ENCODE measurements at regions not wholly inside any gene's neighbourhood (a gene's known extent, or its start where the extent isn't known, plus 50 kb on each side); places are given as distances from the start of the nearest gene placed in this dataset.

DNA sequence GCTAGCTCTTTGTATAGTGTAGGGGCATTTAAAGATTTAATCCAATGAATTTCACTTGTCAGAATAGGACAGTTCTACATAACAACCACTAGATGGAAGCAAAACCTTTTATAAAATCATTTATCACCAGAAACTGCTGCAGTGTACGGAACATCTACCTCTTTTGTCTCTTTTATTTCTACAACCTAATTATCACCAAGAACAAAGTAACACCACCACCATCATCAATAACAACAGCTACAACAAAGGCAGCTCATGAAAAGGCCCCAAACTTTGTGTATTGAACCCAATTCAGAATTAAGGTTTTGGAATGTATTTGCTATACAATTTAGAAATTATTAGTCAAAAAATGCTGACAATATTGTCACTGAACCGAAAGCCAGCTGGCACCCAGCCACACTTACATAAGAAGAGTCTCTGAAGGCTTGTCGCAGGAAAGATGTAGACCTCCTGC lies 260.9 kb upstream of the RPS6KA3 start:
- H3K36me3 Mint-ChIP-seq (ENCODE audit: unreplicated experiment), result no peaks in the 10 kb centered on the region
- peaks cover 19% of the 10 kb centered on the region for H3K4me1 Mint-ChIP-seq (ENCODE audit: low read depth, unreplicated experiment)
- H3K27ac Mint-ChIP-seq (ENCODE audit: unreplicated experiment), result peak overlapping the region; percentile 81
- TF ChIP-seq, protein P1, sequence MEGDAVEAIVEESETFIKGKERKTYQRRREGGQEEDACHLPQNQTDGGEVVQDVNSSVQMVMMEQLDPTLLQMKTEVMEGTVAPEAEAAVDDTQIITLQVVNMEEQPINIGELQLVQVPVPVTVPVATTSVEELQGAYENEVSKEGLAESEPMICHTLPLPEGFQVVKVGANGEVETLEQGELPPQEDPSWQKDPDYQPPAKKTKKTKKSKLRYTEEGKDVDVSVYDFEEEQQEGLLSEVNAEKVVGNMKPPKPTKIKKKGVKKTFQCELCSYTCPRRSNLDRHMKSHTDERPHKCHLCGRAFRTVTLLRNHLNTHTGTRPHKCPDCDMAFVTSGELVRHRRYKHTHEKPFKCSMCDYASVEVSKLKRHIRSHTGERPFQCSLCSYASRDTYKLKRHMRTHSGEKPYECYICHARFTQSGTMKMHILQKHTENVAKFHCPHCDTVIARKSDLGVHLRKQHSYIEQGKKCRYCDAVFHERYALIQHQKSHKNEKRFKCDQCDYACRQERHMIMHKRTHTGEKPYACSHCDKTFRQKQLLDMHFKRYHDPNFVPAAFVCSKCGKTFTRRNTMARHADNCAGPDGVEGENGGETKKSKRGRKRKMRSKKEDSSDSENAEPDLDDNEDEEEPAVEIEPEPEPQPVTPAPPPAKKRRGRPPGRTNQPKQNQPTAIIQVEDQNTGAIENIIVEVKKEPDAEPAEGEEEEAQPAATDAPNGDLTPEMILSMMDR (IDR thresholded peaks at IDR 0.05; ENCODE audit: partially characterized antibody, unreplicated experiment), result peak; percentile 59
- peak overlapping the region; percentile 34 for H3K4me3 Mint-ChIP-seq (ENCODE audit: unreplicated experiment)
- no peak for DNase-seq
- peaks cover 2% of the 10 kb centered on the region for H3K27me3 Mint-ChIP-seq (ENCODE audit: unreplicated experiment)
- H3K9me3 Mint-ChIP-seq (ENCODE audit: unreplicated experiment), result no peaks in the 10 kb centered on the region

DNA sequence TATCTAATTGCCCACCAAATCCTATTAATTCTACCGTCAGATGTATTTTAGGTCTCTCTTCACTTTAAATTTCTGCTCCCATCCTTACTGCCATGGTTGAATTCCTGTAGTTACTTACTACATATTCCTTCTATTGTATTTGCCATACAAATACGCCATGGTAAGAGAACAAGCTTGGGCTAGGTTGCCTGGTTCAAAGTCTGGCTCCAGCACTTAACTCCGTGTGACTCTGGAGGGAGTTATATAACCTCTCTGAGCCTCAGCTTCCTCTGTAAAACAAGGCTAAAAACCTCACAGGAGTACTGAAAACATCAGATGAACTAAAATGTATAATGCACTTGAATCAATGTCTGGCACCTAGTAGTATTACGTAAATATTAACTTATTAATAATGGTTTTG lies 260.3 kb upstream of the RPS6KA3 start:
- TF ChIP-seq, protein P1 (IDR thresholded peaks at IDR 0.05; ENCODE audit: partially characterized antibody, unreplicated experiment), result no peak
- Mint-ChIP-seq H3K27me3 (ENCODE audit: unreplicated experiment) (peaks cover 1% of the 10 kb centered on the region), H3K36me3 (ENCODE audit: unreplicated experiment) (no peaks in the 10 kb centered on the region), H3K4me3 (ENCODE audit: unreplicated experiment) (no peak overlapping the region), H3K9me3 (ENCODE audit: unreplicated experiment) (no peaks in the 10 kb centered on the region), H3K4me1 (ENCODE audit: low read depth, unreplicated experiment) (peaks cover 15% of the 10 kb centered on the region), H3K27ac (ENCODE audit: unreplicated experiment) (no peak overlapping the region)
- no peak for DNase-seq

DNA sequence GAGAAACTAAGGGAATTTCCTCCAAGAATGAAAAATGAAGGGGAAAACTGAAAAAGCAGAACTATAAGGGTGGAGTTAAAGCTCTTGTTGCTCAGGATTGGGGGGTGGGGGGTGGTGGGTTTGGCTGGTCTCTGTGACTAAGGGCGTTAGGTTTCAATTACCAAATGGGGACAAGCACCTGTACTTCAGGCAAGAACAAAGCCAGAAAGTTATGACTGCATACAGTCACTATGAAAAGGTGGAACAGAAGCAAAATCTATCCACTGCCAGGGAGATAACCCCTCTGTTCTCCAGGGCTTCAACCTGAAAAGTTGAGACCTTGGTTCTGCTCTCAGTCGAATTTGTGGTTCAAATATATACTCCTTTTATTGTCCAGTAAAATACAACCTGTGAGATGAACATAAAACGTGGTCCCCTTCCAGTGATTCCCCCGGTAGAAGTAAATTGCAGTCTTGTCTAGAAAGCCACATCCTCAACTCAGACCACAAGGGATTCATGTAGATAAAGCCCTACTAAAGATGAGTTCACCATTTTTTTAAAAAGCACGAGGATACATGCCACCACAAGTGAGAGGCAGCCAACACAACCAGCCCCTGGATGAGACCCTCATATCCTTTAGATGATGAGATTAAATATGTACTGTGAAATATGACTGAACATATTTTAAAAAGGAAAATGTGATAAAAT lies 257.1 kb upstream of the RPS6KA3 start:
- Mint-ChIP-seq H3K9me3 (ENCODE audit: unreplicated experiment) (peaks cover 1% of the 10 kb centered on the region), H3K4me1 (ENCODE audit: low read depth, unreplicated experiment) (peaks cover 8% of the 10 kb centered on the region), H3K27ac (ENCODE audit: unreplicated experiment) (no peak overlapping the region), H3K4me3 (ENCODE audit: unreplicated experiment) (no peak overlapping the region), H3K36me3 (ENCODE audit: unreplicated experiment) (no peaks in the 10 kb centered on the region), H3K27me3 (ENCODE audit: unreplicated experiment) (no peaks in the 10 kb centered on the region)
- TF ChIP-seq, protein P1 (IDR thresholded peaks at IDR 0.05; ENCODE audit: partially characterized antibody, unreplicated experiment), result no peak
- no peak for DNase-seq

DNA sequence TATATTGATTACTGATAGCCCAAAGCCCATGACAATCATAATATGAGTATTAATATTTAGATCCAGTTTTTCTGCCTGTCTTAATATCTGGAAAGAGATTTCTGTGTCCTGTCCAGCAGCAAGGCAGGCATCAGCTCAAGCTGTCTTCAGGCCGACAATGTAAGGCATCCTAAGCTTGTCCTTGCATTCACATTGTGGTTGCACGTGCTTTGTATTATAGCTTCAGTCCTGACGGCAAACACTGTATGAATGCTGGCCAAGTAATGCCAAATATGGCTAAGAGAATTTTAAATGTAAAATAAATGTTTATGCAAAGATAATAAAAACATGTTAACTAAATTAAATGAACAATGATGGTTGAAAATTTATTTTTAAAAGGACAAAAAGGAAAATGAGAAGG lies 255.7 kb upstream of the RPS6KA3 start:
- peaks cover 5% of the 10 kb centered on the region for H3K4me1 Mint-ChIP-seq (ENCODE audit: low read depth, unreplicated experiment)

DNA sequence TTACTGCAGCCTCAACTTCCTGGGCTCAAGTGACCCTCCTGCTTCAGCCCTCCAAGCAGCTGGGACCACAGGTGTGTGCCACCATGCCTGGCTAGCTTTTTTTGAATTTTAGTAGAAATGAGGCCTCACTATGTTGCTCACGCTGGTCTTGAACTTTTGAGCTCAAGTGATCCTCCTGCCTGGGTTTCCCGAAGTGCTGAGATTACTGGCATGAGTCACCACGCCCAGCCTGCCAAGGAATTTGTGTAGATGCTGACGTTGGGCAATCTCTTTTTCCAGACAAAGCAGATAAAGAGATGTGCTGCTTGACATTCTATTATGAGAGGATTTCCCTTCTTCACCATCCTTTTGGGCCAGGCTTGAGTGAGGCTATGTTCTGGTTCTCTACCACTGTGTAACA lies 254.5 kb upstream of the RPS6KA3 start:
- H3K27ac Mint-ChIP-seq (ENCODE audit: unreplicated experiment), result no peak overlapping the region
- no peak overlapping the region for H3K4me3 Mint-ChIP-seq (ENCODE audit: unreplicated experiment)
- no peak for DNase-seq
- H3K36me3 Mint-ChIP-seq (ENCODE audit: unreplicated experiment), result no peaks in the 10 kb centered on the region
- peaks cover 1% of the 10 kb centered on the region for H3K9me3 Mint-ChIP-seq (ENCODE audit: unreplicated experiment)
- TF ChIP-seq, protein P1 (IDR thresholded peaks at IDR 0.05; ENCODE audit: partially characterized antibody, unreplicated experiment), result no peak
- peaks cover 3% of the 10 kb centered on the region for H3K27me3 Mint-ChIP-seq (ENCODE audit: unreplicated experiment)
- H3K4me1 Mint-ChIP-seq (ENCODE audit: low read depth, unreplicated experiment), result peaks cover 12% of the 10 kb centered on the region

More for the DNA sequence above, 255.7 kb upstream of the RPS6KA3 start:
- Mint-ChIP-seq H3K36me3 (ENCODE audit: unreplicated experiment) (no peaks in the 10 kb centered on the region), H3K9me3 (ENCODE audit: unreplicated experiment) (peaks cover 1% of the 10 kb centered on the region), H3K4me3 (ENCODE audit: unreplicated experiment) (no peak overlapping the region), H3K27me3 (ENCODE audit: unreplicated experiment) (peaks cover 3% of the 10 kb centered on the region), H3K27ac (ENCODE audit: unreplicated experiment) (no peak overlapping the region)
- no peak for DNase-seq
- TF ChIP-seq, protein P1 (IDR thresholded peaks at IDR 0.05; ENCODE audit: partially characterized antibody, unreplicated experiment), result no peak
